Fibroblast of lung (primary cell): ENCODE measurements at regions not wholly inside any gene's neighbourhood (a gene's known extent, or its start where the extent isn't known, plus 50 kb on each side); places are given as distances from the start of the nearest gene placed in this dataset.
"Not testable (repeated sequence)": the region's sequence is repeated elsewhere in the genome, so short reads cannot be mapped to it uniquely, and the experiment has no call there.

Experiments
- DNase-seq, 2 donors: peaks; one replicate each; pipeline versions ENCODE4 v3.0.0 to v3.0.0-alpha.2; 2010; ENCODE audit warnings: low read depth in 2 of 2
- H2AFZ ChIP-seq: 2 replicates; pipeline ENCODE4 v1.5.1; 2012; ENCODE audit warnings: low read length, control low read depth, inconsistent platforms
- H3K27ac ChIP-seq: 2 replicates; pipeline ENCODE4 v1.5.1; 2011; ENCODE audit warnings: low read length, control low read depth; ENCODE audit not compliant: insufficient read depth
- H3K27me3 ChIP-seq: 2 replicates; pipeline ENCODE4 v1.5.1; 2011; ENCODE audit warnings: mild to moderate bottlenecking, low read length; ENCODE audit not compliant: control insufficient read depth, insufficient read depth
- H3K36me3 ChIP-seq: 2 replicates; pipeline ENCODE4 v1.5.1; 2011; ENCODE audit warnings: low read length; ENCODE audit not compliant: control insufficient read depth, insufficient read depth
- H3K4me1 ChIP-seq: 2 replicates; pipeline ENCODE4 v1.5.1; 2011; ENCODE audit warnings: low read length; ENCODE audit not compliant: control insufficient read depth, insufficient read depth; ENCODE audit errors: extremely low read depth
- H3K4me2 ChIP-seq: 2 replicates; pipeline ENCODE4 v1.5.1; 2011; ENCODE audit warnings: low read length, control low read depth; ENCODE audit not compliant: insufficient read depth; ENCODE audit errors: extremely low read depth
- H3K4me3 ChIP-seq, 4 experiments: fragments of 200-600 bp in 1 of 4; sonication (generic) in 1 of 4; replicated peaks in 1 of 4; 2 replicates each; pipeline ENCODE4 v1.5.1; 2011 to 2016; ENCODE audit warnings: low read length in 4 of 4, low read depth in 3 of 4, mild to moderate bottlenecking in 3 of 4, control low read depth in 2 of 4, inconsistent platforms in 1 of 4, mixed read lengths in 1 of 4; ENCODE audit not compliant: insufficient read depth in 1 of 4; ENCODE audit errors: control extremely low read depth in 1 of 4
- H3K79me2 ChIP-seq: 2 replicates; pipeline ENCODE4 v1.5.1; 2012; ENCODE audit warnings: mild to moderate bottlenecking, low read length, inconsistent platforms; ENCODE audit not compliant: control insufficient read depth, insufficient read depth
- H3K9ac ChIP-seq: 2 replicates; pipeline ENCODE4 v1.5.1; 2011; ENCODE audit warnings: mild to moderate bottlenecking, low read length, control low read depth; ENCODE audit not compliant: insufficient read depth
- H3K9me3 ChIP-seq: 2 replicates; pipeline ENCODE4 v1.5.1; 2012; ENCODE audit warnings: low read depth, low read length; ENCODE audit not compliant: control insufficient read depth, insufficient read depth
- H4K20me1 ChIP-seq: 2 replicates; pipeline ENCODE4 v1.5.1; 2011; ENCODE audit warnings: low read length; ENCODE audit not compliant: control insufficient read depth, insufficient read depth; ENCODE audit errors: extremely low read depth
- CTCF ChIP-seq, 2 donors: IDR thresholded peaks in 1 of 2; conservative IDR thresholded peaks in 1 of 2; 1 replicate in 1 of 2; 2 replicates in 1 of 2; pipeline ENCODE4 v1.5.1; 2011 to 2012; ENCODE audit warnings: low read length in 2 of 2, control low read depth in 1 of 2, inconsistent platforms in 1 of 2, low read depth in 1 of 2, mild to moderate bottlenecking in 1 of 2
- EZH2 ChIP-seq: IDR thresholded peaks from 2 replicates; pipeline ENCODE4 v1.5.1; 2012; ENCODE audit warnings: low read length, control low read depth, mild to moderate bottlenecking; ENCODE audit errors: missing control alignments

GRCh38 chr2:192628017-192628416, 433.3 kb upstream of the TMEFF2 start:
- H3K4me3 ChIP-seq = no peak overlapping the region
- no peaks in the 10 kb centered on the region for H3K9me3 ChIP-seq
- no peak for DNase-seq
- H3K9ac ChIP-seq = no peak overlapping the region
- H4K20me1 ChIP-seq = no peaks in the 10 kb centered on the region
- no peaks in the 10 kb centered on the region for H3K27me3 ChIP-seq
- H3K36me3 ChIP-seq = no peaks in the 10 kb centered on the region
- TF ChIP-seq CTCF (conservative IDR thresholded peaks at IDR 0.05 in 1 of 2, IDR thresholded peaks at IDR 0.05 in 1 of 2; ENCODE audit: low read depth in 1 of 2, low read length in 2 of 2) = no peak
- no peak for TF ChIP-seq EZH2
- no peaks in the 10 kb centered on the region for H3K79me2 ChIP-seq
- no peak overlapping the region for H2AFZ ChIP-seq
- no peak overlapping the region for H3K27ac ChIP-seq
- no peak overlapping the region for H3K4me2 ChIP-seq
- H3K4me1 ChIP-seq = no peaks in the 10 kb centered on the region

DNA sequence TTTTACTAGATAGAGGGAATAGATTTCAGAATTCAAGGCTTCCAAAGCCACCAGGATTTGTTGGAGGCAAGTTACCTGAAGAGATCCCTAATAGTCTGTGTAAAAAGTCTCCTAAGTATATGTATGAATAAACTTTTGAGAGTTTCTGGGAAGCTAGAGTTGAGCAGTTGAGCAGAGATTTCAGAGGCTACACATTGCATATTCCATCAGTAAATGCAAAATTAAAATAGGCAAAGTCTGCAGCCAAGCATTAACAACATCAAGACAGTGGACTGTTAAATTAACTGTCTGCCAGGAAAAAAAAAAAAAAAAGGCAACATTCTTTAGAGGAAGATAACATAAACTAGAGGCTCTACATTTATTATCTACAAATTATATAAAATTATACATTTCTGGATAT, 420.4 kb upstream of the TMEFF2 start:
- Histone ChIP-seq H2AFZ (no peak overlapping the region), H3K4me1 (no peaks in the 10 kb centered on the region), H3K79me2 (no peaks in the 10 kb centered on the region), H4K20me1 (no peaks in the 10 kb centered on the region), H3K9me3 (no peaks in the 10 kb centered on the region), H3K27me3 (no peaks in the 10 kb centered on the region), H3K9ac (no peak overlapping the region), H3K36me3 (no peaks in the 10 kb centered on the region), H3K4me2 (no peak overlapping the region), H3K4me3 (no peak overlapping the region), H3K27ac (no peak overlapping the region)
- TF ChIP-seq EZH2 = no peak
- TF ChIP-seq CTCF (conservative IDR thresholded peaks at IDR 0.05 in 1 of 2, IDR thresholded peaks at IDR 0.05 in 1 of 2; ENCODE audit: low read depth in 1 of 2, low read length in 2 of 2) = no peak
- DNase-seq = no peak

- H3K27ac ChIP-seq = no peak overlapping the region
- no peak overlapping the region for H3K4me3 ChIP-seq
- no peaks in the 10 kb centered on the region for H3K27me3 ChIP-seq
- H3K9ac ChIP-seq = no peak overlapping the region
- DNase-seq = no peak
- H3K9me3 ChIP-seq = no peaks in the 10 kb centered on the region
- no peaks in the 10 kb centered on the region for H4K20me1 ChIP-seq
- H3K4me1 ChIP-seq = no peaks in the 10 kb centered on the region
- H3K36me3 ChIP-seq = no peaks in the 10 kb centered on the region
- TF ChIP-seq EZH2 (no peak), CTCF (conservative IDR thresholded peaks at IDR 0.05 in 1 of 2, IDR thresholded peaks at IDR 0.05 in 1 of 2; ENCODE audit: low read depth in 1 of 2, low read length in 2 of 2) (no peak)
- H3K4me2 ChIP-seq = no peak overlapping the region
- no peaks in the 10 kb centered on the region for H3K79me2 ChIP-seq
- no peak overlapping the region for H2AFZ ChIP-seq
Measured at GRCh38 chr2:192604295-192604694, 409.6 kb upstream of the TMEFF2 start.

DNA sequence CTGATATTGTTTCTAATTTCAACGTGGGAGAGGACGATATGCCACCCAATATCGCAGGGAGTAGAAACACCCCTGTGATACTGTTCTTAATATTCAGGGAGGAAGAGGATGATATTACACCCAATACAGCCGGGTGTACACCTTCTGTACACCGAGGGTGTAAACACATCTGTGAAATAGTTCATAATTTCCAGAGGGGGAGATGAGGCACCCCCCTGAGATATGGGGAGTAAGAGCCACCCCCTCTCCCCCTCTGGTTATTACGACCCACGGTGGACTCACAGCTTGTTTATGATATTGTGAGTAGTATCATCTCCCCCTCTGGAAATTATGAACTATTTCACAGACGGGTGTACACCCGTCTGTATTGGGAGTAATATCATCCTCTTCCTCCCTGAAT, 403.9 kb upstream of the TMEFF2 start:
- H3K9me3 ChIP-seq = not testable (repeated sequence)

More for the DNA sequence above, 403.9 kb upstream of the TMEFF2 start:
- not testable (repeated sequence) for H3K27ac ChIP-seq, H2AFZ ChIP-seq, H3K9ac ChIP-seq, H3K4me1 ChIP-seq, DNase-seq, H4K20me1 ChIP-seq, H3K4me2 ChIP-seq, H3K27me3 ChIP-seq, H3K4me3 ChIP-seq, H3K79me2 ChIP-seq, H3K36me3 ChIP-seq
